LNCAP (cell line): ENCODE measurements at regions not wholly inside any gene's neighbourhood (a gene's known extent, or its start where the extent isn't known, plus 50 kb on each side); places are given as distances from the start of the nearest gene placed in this dataset.

Experiments used
- CTCF ChIP-seq: fragments of 450-650 bp; IDR thresholded peaks from 2 replicates; pipeline ENCODE4 v1.5.1; 2017; ENCODE audit warnings: mild to moderate bottlenecking

GRCh38 chr18:22624176-22624575 is 206.5 kb upstream of the CTAGE1 start:
- no peak for TF ChIP-seq CTCF

GRCh38 chr18:22625406-22625805 is 207.7 kb upstream of the CTAGE1 start:
- TF ChIP-seq CTCF: no peak

- no peak for TF ChIP-seq CTCF
These were observed 209.1 kb upstream of the CTAGE1 start for GRCh38 chr18:22626771-22627170.

- no peak for TF ChIP-seq CTCF
These were observed 209.8 kb upstream of the CTAGE1 start for GRCh38 chr18:22627506-22627905.

GRCh38 chr18:22628795-22629510 is 211.2 kb upstream of the CTAGE1 start:
- no peak for TF ChIP-seq CTCF

GRCh38 chr18:22630980-22631379 is 213.3 kb upstream of the CTAGE1 start:
- TF ChIP-seq CTCF: no peak

- TF ChIP-seq CTCF: no peak
These were observed 214.5 kb upstream of the CTAGE1 start for GRCh38 chr18:22632191-22632590.

GRCh38 chr18:22634464-22634863 is 216.7 kb upstream of the CTAGE1 start:
- no peak for TF ChIP-seq CTCF
